Stomach (tissue), 4 donors: ENCODE measurements at regions not wholly inside any gene's neighbourhood (a gene's known extent, or its start where the extent isn't known, plus 50 kb on each side); places are given as distances from the start of the nearest gene placed in this dataset.

Experiments used
- CTCF ChIP-seq, 7 experiments: fragments of 450-650 bp in 4 of 7; fragments of 200-600 bp in 3 of 7; sonication (generic) in 3 of 7; IDR thresholded peaks; one replicate each; pipeline ENCODE4 v1.5.1; 2016 to 2019; ENCODE audit warnings: antibody characterized with exemption in 7 of 7, control low read depth in 2 of 7, mild to moderate bottlenecking in 1 of 7
- EP300 ChIP-seq: sonication (generic); formaldehyde crosslinking; IDR thresholded peaks from one replicate; pipeline ENCODE4 v1.6.1; 2017; ENCODE audit warnings: antibody characterized with exemption
- POLR2A ChIP-seq, 4 donors: fragments of 450-650 bp; IDR thresholded peaks; one replicate each; pipeline ENCODE4 v1.6.1; 2016; ENCODE audit warnings: antibody characterized with exemption in 4 of 4, control low read depth in 2 of 4, mild to moderate bottlenecking in 1 of 4, moderate library complexity in 1 of 4

GRCh38 chr17:68161644-68162428 is 86.0 kb upstream of the AMZ2 start:
- no peak for TF ChIP-seq CTCF (IDR thresholded peaks at IDR 0.05)
- no peak for TF ChIP-seq EP300
- no peak for TF ChIP-seq POLR2A (IDR thresholded peaks at IDR 0.05)
